ENCODE measurements at regions not wholly inside any gene's neighbourhood (a gene's known extent, or its start where the extent isn't known, plus 50 kb on each side); places are given as distances from the start of the nearest gene placed in this dataset.

DNA sequence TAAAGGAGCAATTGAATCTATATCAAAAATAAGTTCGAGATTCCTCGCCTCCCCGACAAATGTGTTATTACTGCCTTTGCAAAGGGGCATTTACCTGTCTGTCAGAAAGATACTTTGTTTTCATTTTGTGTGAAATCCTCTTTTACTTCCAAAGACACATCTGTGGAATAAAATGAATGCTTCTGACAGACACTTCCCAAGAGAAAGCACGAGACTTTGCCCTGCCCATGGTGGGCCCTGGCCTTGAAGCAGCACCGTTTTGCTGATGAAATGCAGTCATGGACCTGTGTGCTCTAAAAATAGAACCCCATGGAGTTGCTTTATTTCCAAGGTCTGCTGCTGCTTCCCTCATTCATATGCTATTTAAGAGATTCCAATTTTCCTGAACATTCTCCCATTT lies 85.9 kb upstream of the USP47 start:
- no peak for DNase-seq

GRCh38 chr11:11752679-11753078 lies 89.1 kb upstream of the USP47 start:
- DNase-seq: no peak

DNA sequence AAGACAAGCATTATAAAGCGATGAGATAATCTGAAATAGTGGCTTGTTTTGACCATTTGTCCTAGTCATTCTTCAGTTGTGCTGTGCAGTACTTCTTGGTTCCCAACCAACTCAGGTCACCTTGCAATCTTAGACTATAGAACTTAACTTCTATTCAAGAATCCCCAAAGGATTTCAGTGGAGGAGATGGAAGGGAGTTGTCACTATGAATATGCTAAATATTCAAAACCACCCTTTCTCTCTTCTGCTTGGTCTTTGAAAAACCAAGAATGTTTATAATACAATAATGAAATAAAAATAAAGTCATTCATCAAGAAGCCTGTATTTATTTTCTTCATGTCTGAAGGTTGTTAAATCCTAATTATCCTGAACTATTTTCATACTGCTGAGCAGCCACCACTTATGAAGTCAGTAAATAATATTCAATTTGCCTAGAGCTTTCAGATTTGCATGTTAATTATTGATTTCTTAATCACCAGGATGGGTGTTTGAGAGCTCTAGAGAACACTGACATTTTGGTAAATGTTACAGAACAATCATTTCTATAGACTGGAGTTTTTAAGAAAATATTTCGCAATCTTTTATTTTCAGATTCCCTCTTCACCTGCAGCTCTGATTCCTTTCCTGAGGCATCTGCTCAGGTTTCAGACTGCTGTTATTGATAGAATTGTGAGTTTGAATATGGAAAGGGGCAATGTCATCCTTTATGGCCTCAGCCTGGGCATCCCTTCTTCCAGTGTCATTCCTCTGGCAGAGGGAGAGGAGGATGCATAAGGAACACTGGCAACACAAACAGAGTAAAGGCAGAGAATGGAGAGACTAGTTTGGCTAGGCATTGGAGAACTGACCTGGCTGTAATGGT lies 91.5 kb upstream of the USP47 start:
- DNase-seq: no peak

- DNase-seq: no peak
Measured at GRCh38 chr11:11748706-11749365, 92.9 kb upstream of the USP47 start.

- DNase-seq: no peak
Measured at GRCh38 chr11:11747570-11747969, 94.2 kb upstream of the USP47 start.

GRCh38 chr11:11746449-11746848 lies 95.3 kb upstream of the USP47 start:
- no peak for DNase-seq

- DNase-seq: no peak
Measured at GRCh38 chr11:11743216-11743615, 98.6 kb upstream of the USP47 start.

DNA sequence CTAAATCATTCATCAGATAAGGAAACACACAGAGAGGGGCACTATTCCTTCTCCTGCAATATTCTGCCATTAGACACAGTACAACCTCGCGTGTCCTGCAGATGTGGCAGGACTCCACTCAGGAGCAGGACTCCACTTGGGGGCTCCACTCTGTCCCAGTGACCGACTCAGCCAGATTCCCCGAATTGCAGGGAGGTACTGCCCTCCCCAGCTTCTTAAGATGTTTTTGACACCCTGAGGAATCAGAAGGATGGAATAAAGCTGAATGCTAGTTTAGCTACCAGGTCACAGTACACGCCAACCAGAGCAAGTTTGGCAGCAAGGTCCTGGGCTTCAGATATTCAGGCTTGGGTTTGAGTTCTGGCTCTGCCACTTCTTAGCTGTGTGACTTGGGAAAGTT lies 99.3 kb upstream of the USP47 start:
- DNase-seq: no peak

DNA sequence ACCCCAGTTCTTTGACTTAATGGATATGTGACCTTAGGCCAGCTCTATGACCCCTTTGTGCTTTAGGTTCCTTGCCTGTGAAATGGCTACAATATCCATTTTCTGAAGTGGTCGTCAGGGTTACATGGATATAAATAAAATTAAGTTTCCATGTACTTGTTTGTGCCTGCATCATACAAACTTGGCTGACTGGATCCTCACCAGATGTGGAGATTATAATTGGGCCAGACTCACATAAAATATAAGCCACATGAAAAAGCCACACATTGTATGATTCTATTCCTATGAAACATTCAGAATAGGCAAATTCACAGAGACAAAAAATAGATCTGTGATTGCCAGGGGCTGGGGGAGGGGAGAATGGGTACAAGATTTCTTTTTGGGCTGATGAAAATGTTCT lies 100.9 kb upstream of the USP47 start:
- DNase-seq: no peak

- no peak for DNase-seq
Measured at GRCh38 chr11:11740073-11740702, 101.6 kb upstream of the USP47 start.

GRCh38 chr11:11738370-11738769 lies 103.4 kb upstream of the USP47 start:
- no peak for DNase-seq

DNA sequence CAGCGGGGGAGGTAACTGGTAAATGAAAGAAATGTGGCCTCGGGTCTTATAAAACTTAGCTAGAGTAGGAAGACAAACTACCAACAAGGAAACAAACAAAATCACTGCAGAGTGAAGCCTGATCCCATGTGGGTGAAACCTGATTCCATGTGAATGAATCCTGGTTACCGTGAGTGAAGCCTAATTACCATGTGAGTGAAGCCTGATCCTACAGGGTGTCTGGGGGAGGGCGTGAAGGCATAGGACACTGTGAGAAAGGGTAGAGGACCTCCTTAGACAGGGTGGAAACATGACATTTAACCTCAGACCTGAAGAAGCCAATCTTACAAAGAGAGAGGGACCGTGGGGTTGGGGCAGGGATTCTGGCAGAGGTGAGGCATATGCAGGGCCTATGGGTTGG lies 106.2 kb upstream of the USP47 start:
- no peak for DNase-seq

DNA sequence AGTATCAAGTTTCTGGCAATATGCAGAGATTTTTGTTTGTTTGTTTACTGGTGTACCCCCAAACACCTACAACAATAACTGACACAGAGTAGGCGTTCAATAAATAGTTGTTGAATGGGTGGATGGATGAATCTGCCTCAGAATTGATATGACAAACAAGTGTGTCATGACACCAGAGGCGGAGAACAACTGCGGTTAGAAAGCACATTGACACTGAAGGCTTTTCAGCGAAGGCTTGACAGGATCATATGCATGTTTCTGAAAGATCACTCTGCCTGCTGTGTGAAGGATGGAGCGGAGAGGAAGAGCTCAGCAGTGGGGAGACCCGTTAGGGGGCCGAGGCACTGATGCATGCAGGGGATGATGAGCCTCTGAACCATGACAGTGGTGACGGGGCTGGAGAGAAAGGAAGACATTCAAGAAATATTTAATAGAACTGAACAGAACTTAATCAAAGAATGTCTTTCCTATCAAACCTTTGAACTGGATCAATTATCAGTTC lies 108.5 kb upstream of the USP47 start:
- DNase-seq: no peak

- no peak for DNase-seq
Measured at GRCh38 chr11:11732116-11732515, 109.7 kb upstream of the USP47 start.

DNA sequence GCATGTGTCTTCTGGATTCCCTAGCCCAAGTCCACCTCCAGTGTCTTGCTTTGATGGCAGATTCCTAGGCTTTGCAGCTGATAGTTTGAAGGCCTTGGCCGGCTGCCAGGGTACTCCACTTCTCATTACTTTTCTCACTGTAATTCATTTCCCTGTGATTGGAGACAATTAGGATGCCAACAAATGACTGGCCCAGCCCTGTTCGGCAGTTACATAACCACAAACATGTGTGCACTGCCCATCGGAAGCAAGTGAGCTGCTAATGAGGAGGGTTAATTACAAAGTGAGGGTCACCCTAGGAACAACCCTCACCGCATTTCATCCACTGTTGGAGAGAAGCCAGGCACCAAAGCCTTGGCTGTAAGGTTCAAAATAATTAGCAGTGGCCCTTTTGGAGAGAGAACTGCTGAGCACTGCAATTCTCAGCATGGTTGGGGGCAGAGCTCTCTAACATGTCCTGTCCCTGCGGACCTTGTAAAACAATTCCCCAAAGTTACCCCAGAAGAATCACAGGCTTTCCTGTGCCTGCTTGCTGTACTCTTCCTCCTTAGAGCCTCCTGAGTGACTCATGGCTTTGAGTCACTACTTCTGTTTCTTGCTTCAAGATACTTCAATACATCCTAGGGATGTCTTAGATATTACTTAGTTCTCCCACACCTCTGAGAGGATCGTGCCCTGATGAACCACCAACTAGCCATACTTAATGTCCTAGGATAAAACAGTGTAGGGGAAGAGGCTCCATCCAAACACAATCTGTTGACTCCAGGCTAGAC lies 109.7 kb upstream of the GALNT18 start:
- no peak for DNase-seq

GRCh38 chr11:11728386-11728785 lies 106.6 kb upstream of the GALNT18 start:
- no peak for DNase-seq

DNA sequence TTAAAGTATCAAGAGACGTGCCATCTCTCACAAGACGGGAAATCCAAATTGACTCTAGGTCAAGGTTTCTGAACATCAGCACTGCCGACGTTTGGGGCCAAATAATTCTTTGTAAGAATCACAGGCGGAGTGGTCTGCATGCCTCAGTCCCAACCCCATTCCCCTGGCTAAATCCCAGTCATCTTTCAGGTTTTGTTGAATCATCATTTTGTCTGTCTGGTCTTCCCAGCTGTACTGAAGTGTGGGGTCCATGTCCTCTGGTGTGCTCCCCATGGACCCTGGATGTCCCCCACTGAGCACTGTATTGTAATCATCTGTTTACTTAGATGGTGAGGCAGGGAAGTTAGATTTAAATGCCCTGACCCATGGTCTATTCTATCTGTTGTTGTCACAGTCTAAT lies 103.6 kb upstream of the GALNT18 start:
- DNase-seq: no peak

GRCh38 chr11:11724994-11725393 lies 103.2 kb upstream of the GALNT18 start:
- DNase-seq: no peak

DNA sequence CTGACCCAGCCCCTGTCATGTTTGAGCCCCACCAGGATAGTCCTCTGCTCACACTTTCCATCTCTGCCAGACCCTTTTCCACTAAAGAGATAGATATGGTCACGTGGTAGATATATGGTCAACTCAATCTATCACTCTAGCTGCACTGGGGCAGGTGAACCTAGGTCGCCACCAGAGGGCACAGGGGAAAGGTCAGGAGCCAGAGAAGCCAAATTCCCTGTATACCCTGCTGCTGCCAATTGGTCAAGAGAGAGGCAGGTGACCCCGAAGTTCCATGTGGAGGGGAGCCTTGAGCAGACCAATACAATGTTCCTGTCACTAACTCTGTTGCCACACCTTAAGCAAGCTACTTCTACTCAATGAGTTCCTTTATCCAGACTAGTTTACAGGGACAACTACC lies 101.1 kb upstream of the GALNT18 start:
- no peak for DNase-seq

GRCh38 chr11:11722246-11722645 lies 100.4 kb upstream of the GALNT18 start:
- DNase-seq: no peak

DNA sequence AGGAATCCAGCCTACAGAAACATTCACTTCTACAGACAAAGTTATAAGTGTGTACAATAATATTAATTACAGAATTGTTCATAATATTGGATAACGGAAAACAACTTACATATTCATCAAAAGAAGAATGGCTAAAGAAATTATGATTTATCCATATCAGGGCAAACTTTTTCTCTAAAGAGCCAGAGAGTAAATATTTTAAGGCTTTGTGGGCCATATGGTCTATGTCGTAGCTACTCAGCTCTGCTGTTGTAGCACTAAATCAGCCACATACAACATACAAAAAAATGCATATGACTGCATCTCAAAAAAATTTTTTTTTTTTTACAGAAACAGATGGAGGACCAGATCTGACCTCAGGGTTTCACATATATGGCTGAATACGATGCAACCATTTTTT lies 96.7 kb upstream of the GALNT18 start:
- no peak for DNase-seq

GRCh38 chr11:11717064-11717725 lies 95.4 kb upstream of the GALNT18 start:
- no peak for DNase-seq
